ENCODE measurements at regions not wholly inside any gene's neighbourhood (a gene's known extent, or its start where the extent isn't known, plus 50 kb on each side); places are given as distances from the start of the nearest gene placed in this dataset.

GRCh38 chr4:17325098-17325497 lies 186.8 kb downstream of the QDPR start:
- TF ChIP-seq POLR2A (IDR thresholded peaks at IDR 0.05; ENCODE audit: low read depth, low read length) (no peak), EP300 (IDR thresholded peaks at IDR 0.05; ENCODE audit: borderline replicate concordance in 1 of 2, control insufficient read depth in 1 of 2, low read depth in 2 of 2, low read length in 2 of 2) (no peak), NFYB (IDR thresholded peaks at IDR 0.05; ENCODE audit: insufficient read depth, low read depth, low read length) (no peak), SKIL (IDR thresholded peaks at IDR 0.05; ENCODE audit: low read depth, poor library complexity, severe bottlenecking) (no peak), SP1 (IDR thresholded peaks at IDR 0.05; ENCODE audit: low read depth, low read length) (no peak), CTCF (IDR thresholded peaks at IDR 0.05 in 2 of 3, conservative IDR thresholded peaks at IDR 0.05 in 1 of 3; ENCODE audit: control insufficient read depth in 2 of 3, extremely low read depth in 1 of 3, insufficient read depth in 1 of 3, low read depth in 3 of 3, low read length in 3 of 3) (no peak), NR2C1 (IDR thresholded peaks at IDR 0.05) (no peak), ATF2 (IDR thresholded peaks at IDR 0.05; ENCODE audit: low read length) (no peak), EED (IDR thresholded peaks at IDR 0.05; ENCODE audit: low read depth) (no peak)
